IMR-90 (cell line): ENCODE measurements at regions not wholly inside any gene's neighbourhood (a gene's known extent, or its start where the extent isn't known, plus 50 kb on each side); places are given as distances from the start of the nearest gene placed in this dataset.

Experiments used
- ATAC-seq: fragments of 200-7000 bp; cut with Tn5 transposase; 2 replicates; pipeline ENCODE4 v1.9.1; 2020; ENCODE audit warnings: low read depth, mild to moderate bottlenecking, moderate library complexity
- BruUV-seq: library from RNA; stranded (reverse); fragments of 400-500 nt; replicated peaks from 2 replicates; lab custom pipeline; 2021; lab: Mats Ljungman, UMichigan
- CTCF ChIA-PET: fragments of 300-600 bp; formaldehyde crosslinking; extraction: SDS; loops from one replicate; lab custom pipeline; 2021; ENCODE audit warnings: antibody characterized with exemption; lab: Yijun Ruan, JAX
- POLR2A ChIA-PET: fragments of 300-600 bp; sonication (Branson Sonifier 250); formaldehyde crosslinking; loops from one replicate; lab custom pipeline; 2022; ENCODE audit warnings: antibody characterized with exemption; ENCODE audit not compliant: unreplicated experiment; lab: Charles Lee
- DNase-seq: peaks from one replicate; pipeline ENCODE4 v3.0.0; 2013
- H2AFZ ChIP-seq: replicated peaks from 2 replicates; pipeline ENCODE3; 2013; ENCODE audit warnings: low read length, mild to moderate bottlenecking; ENCODE audit not compliant: poor library complexity
- H2AK5ac ChIP-seq: 2 replicates; pipeline ENCODE4 v1.6.1; 2013; ENCODE audit warnings: low read depth, low read length, inconsistent platforms
- H2AK9ac ChIP-seq: replicated peaks from 2 replicates; pipeline ENCODE3; 2013; ENCODE audit warnings: mild to moderate bottlenecking, low read depth, low read length, moderate library complexity; ENCODE audit not compliant: poor library complexity
- H2BK120ac ChIP-seq: 2 replicates; pipeline ENCODE4 v1.6.1; 2013; ENCODE audit warnings: low read depth, low read length, inconsistent platforms
- H2BK15ac ChIP-seq: 3 replicates; pipeline ENCODE4 v1.6.1; 2013; ENCODE audit warnings: low read depth, low read length, inconsistent platforms
- H2BK20ac ChIP-seq: 2 replicates; pipeline ENCODE4 v1.6.1; 2013; ENCODE audit warnings: low read depth, mild to moderate bottlenecking, inconsistent platforms, low read length, moderate library complexity
- H2BK5ac ChIP-seq: 2 replicates; pipeline ENCODE4 v1.6.1; 2013; ENCODE audit warnings: mild to moderate bottlenecking, low read depth, low read length, inconsistent platforms; ENCODE audit not compliant: poor library complexity, severe bottlenecking
- H3K14ac ChIP-seq: replicated peaks from 2 replicates; pipeline ENCODE4 v1.6.1; 2013; ENCODE audit warnings: low read depth, low read length, inconsistent platforms
- H3K18ac ChIP-seq: 2 replicates; pipeline ENCODE4 v1.6.1; 2013; ENCODE audit warnings: low read depth, low read length, control low read depth
- H3K23ac ChIP-seq: 2 replicates; pipeline ENCODE4 v1.6.1; 2013; ENCODE audit warnings: low read depth, low read length, inconsistent platforms
- H3K27ac ChIP-seq: 2 replicates; pipeline ENCODE4 v1.5.1; 2013; ENCODE audit warnings: mild to moderate bottlenecking, control low read depth, low read length; ENCODE audit not compliant: insufficient read depth
- H3K27me3 ChIP-seq: 2 replicates; pipeline ENCODE4 v1.6.1; 2013; ENCODE audit warnings: low read length; ENCODE audit not compliant: control insufficient read depth, insufficient read depth
- H3K36me3 ChIP-seq: 2 replicates; pipeline ENCODE4 v1.6.1; 2013; ENCODE audit warnings: low read length, mixed read lengths; ENCODE audit not compliant: control insufficient read depth, insufficient read depth
- H3K4ac ChIP-seq: 2 replicates; pipeline ENCODE4 v1.6.1; 2013; ENCODE audit warnings: low read depth, low read length, inconsistent platforms
- H3K4me1 ChIP-seq: 2 replicates; pipeline ENCODE4 v1.6.1; 2013; ENCODE audit warnings: low read length, mixed read lengths; ENCODE audit not compliant: control insufficient read depth, insufficient read depth
- H3K4me2 ChIP-seq: 2 replicates; pipeline ENCODE4 v1.6.1; 2013; ENCODE audit warnings: low read depth, mild to moderate bottlenecking, control low read depth, low read length, moderate library complexity
- H3K4me3 ChIP-seq: 2 replicates; pipeline ENCODE4 v1.5.1; 2013; ENCODE audit warnings: low read depth, mild to moderate bottlenecking, control low read depth, low read length, moderate library complexity; ENCODE audit not compliant: insufficient read depth
- H3K56ac ChIP-seq: 2 replicates; pipeline ENCODE4 v1.6.1; 2013; ENCODE audit warnings: low read length, inconsistent platforms; ENCODE audit not compliant: insufficient read depth; ENCODE audit errors: extremely low read depth
- H3K79me1 ChIP-seq, 2 experiments: 2 replicates each; pipeline ENCODE4 v1.6.1; 2013; ENCODE audit warnings: low read length in 2 of 2, inconsistent platforms in 1 of 2, low read depth in 1 of 2
- H3K9ac ChIP-seq: 2 replicates; pipeline ENCODE4 v1.6.1; 2013; ENCODE audit warnings: low read depth, low read length, control low read depth
- H3K9me1 ChIP-seq: 2 replicates; pipeline ENCODE4 v1.6.1; 2013; ENCODE audit warnings: low read length, inconsistent platforms; ENCODE audit not compliant: insufficient read depth
- H3K9me3 ChIP-seq: 2 replicates; pipeline ENCODE4 v1.6.1; 2013; ENCODE audit warnings: low read length; ENCODE audit not compliant: control insufficient read depth, insufficient read depth
- H4K20me1 ChIP-seq: 2 replicates; pipeline ENCODE4 v1.6.1; 2013; ENCODE audit warnings: low read length, inconsistent platforms; ENCODE audit not compliant: insufficient read depth
- H4K5ac ChIP-seq: 2 replicates; pipeline ENCODE4 v1.6.1; 2013; ENCODE audit warnings: mild to moderate bottlenecking, low read depth, low read length, control low read depth
- H4K8ac ChIP-seq, 2 experiments: 2 replicates each; pipeline ENCODE4 v1.6.1; 2013; ENCODE audit warnings: low read depth in 2 of 2, low read length in 2 of 2, control low read depth in 1 of 2, inconsistent platforms in 1 of 2
- H4K91ac ChIP-seq: 2 replicates; pipeline ENCODE4 v1.6.1; 2013; ENCODE audit warnings: low read depth, low read length, inconsistent platforms; ENCODE audit not compliant: insufficient read depth
- BHLHE40 ChIP-seq: fragments of 150-350 bp; IDR thresholded peaks from 2 replicates; pipeline ENCODE4 v1.6.1; 2016; ENCODE audit warnings: mild to moderate bottlenecking, low read depth, low read length
- CEBPB ChIP-seq: IDR thresholded peaks from 2 replicates; pipeline ENCODE4 v1.6.1; 2012; ENCODE audit warnings: low read depth, low read length, improper control_type of control experiment
- CHD1 ChIP-seq: IDR thresholded peaks from 2 replicates; pipeline ENCODE4 v1.6.1; 2012; ENCODE audit warnings: low read depth, low read length, improper control_type of control experiment
- CTCF ChIP-seq: conservative IDR thresholded peaks from 2 replicates; pipeline ENCODE4 v1.5.1; 2012; ENCODE audit warnings: mild to moderate bottlenecking, low read depth, low read length, improper control_type of control experiment
- ELK1 ChIP-seq: fragments of 150-350 bp; IDR thresholded peaks from 2 replicates; pipeline ENCODE4 v1.6.1; 2016; ENCODE audit warnings: low read depth, mild to moderate bottlenecking, low read length, moderate library complexity, borderline replicate concordance
- FOS ChIP-seq: fragments of 150-350 bp; IDR thresholded peaks from 2 replicates; pipeline ENCODE4 v1.6.1; 2016; ENCODE audit warnings: low read depth, low read length
- MAFK ChIP-seq: IDR thresholded peaks from 2 replicates; pipeline ENCODE4 v1.6.1; 2012; ENCODE audit warnings: low read depth, low read length, improper control_type of control experiment
- MAZ ChIP-seq: IDR thresholded peaks from 2 replicates; pipeline ENCODE4 v1.6.1; 2012; ENCODE audit warnings: low read depth, mild to moderate bottlenecking, low read length, improper control_type of control experiment, moderate library complexity, borderline replicate concordance
- MXI1 ChIP-seq: IDR thresholded peaks from 2 replicates; pipeline ENCODE4 v1.6.1; 2012; ENCODE audit warnings: low read depth, mild to moderate bottlenecking, low read length, moderate library complexity, borderline replicate concordance
- NFE2L2 ChIP-seq: fragments of 150-350 bp; IDR thresholded peaks from 2 replicates; pipeline ENCODE4 v1.6.1; 2016; ENCODE audit warnings: low read depth, mild to moderate bottlenecking, low read length
- POLR2A ChIP-seq: IDR thresholded peaks from 2 replicates; pipeline ENCODE4 v1.6.1; 2012; ENCODE audit warnings: mild to moderate bottlenecking, low read depth, low read length
- RAD21 ChIP-seq: IDR thresholded peaks from 2 replicates; pipeline ENCODE4 v1.6.1; 2012; ENCODE audit warnings: low read length, improper control_type of control experiment
- RCOR1 ChIP-seq: IDR thresholded peaks from 2 replicates; pipeline ENCODE4 v1.6.1; 2012; ENCODE audit warnings: mild to moderate bottlenecking, low read length, improper control_type of control experiment; ENCODE audit not compliant: insufficient replicate concordance
- RFX5 ChIP-seq: IDR thresholded peaks from 2 replicates; pipeline ENCODE4 v1.8.0; 2012; ENCODE audit warnings: low read depth, mild to moderate bottlenecking, low read length, moderate library complexity
- SMC3 ChIP-seq: fragments of 150-350 bp; IDR thresholded peaks from 2 replicates; pipeline ENCODE4 v1.6.1; 2016; ENCODE audit warnings: low read depth, mild to moderate bottlenecking, antibody characterized with exemption, low read length, moderate library complexity
- USF2 ChIP-seq: fragments of 150-350 bp; IDR thresholded peaks from 2 replicates; pipeline ENCODE4 v1.6.1; 2017; ENCODE audit warnings: mild to moderate bottlenecking, antibody characterized with exemption, low read length, low read depth
- WGBS, 2 experiments: methylation state at CpG; one replicate each; pipeline versions ENCODE4 v1.1.5 to v1.1.7; 2013; ENCODE audit warnings: missing lambda C conversion rate in 2 of 2; ENCODE audit not compliant: insufficient read length in 1 of 2; ENCODE audit errors: extremely low coverage in 2 of 2; 5-methylcytosine and 5-hydroxymethylcytosine counted together
- dilution Hi-C: fragments of 300-500 bp; cut with HindIII; formaldehyde crosslinking; loops from one replicate; pipeline ENCODE4 v1.14.3; 2018; ENCODE audit warnings: low sequenced_read_pairs; ENCODE audit not compliant: unreplicated experiment
- in situ Hi-C: fragments of 300-500 bp; cut with MboI; formaldehyde crosslinking; loops from 3 replicates; pipeline ENCODE4 v1.14.3; 2019; ENCODE audit warnings: low sequenced_read_pairs, inconsistent platforms, mixed read lengths
- intact Hi-C: fragments of 100-400 bp; cut with micrococcal nuclease; formaldehyde crosslinking; loops from 2 replicates; pipeline ENCODE4 v1.10.0; 2022

GRCh38 chr7:25985196-25985595 is 166.8 kb upstream of the NFE2L3 start:
- H2AK5ac ChIP-seq, result no peak overlapping the region
- intact Hi-C loops (no loop called here), in situ Hi-C loops (no loop called here), dilution Hi-C loops (no loop called here)
- H3K23ac ChIP-seq, result no peak overlapping the region
- H2AK9ac ChIP-seq, result no peak overlapping the region
- no peak for ATAC-seq
- no peak overlapping the region for H3K4me2 ChIP-seq
- no peak overlapping the region for H3K9ac ChIP-seq
- no peaks in the 10 kb centered on the region for H3K4me1 ChIP-seq
- H3K14ac ChIP-seq, result no peak overlapping the region
- H4K20me1 ChIP-seq, result no peaks in the 10 kb centered on the region
- no peak for DNase-seq
- no peak overlapping the region for H2BK5ac ChIP-seq
- H4K91ac ChIP-seq, result no peak overlapping the region
- no peaks in the 10 kb centered on the region for H3K36me3 ChIP-seq
- no peaks in the 10 kb centered on the region for H3K79me1 ChIP-seq
- H3K4me3 ChIP-seq, result no peak overlapping the region
- H4K5ac ChIP-seq, result no peak overlapping the region
- no peak overlapping the region for H2BK15ac ChIP-seq
- ChIA-PET POLR2A (no interaction called here), CTCF (no interaction called here)
- no peak overlapping the region for H4K8ac ChIP-seq
- no peak for TF ChIP-seq CHD1
- TF ChIP-seq MAZ, result no peak
- no peak for TF ChIP-seq MXI1
- no peak for TF ChIP-seq MAFK
- TF ChIP-seq RCOR1, result no peak
- TF ChIP-seq USF2, result no peak
- TF ChIP-seq RAD21, result no peak
- TF ChIP-seq NFE2L2, result no peak
- no peak for TF ChIP-seq SMC3
- TF ChIP-seq RFX5, result no peak
- TF ChIP-seq CEBPB, result no peak
- no peak for TF ChIP-seq ELK1
- TF ChIP-seq POLR2A, result no peak
- TF ChIP-seq BHLHE40, result no peak
- TF ChIP-seq CTCF, result no peak
- TF ChIP-seq FOS, result no peak
- no peak overlapping the region for H3K18ac ChIP-seq
- H3K27me3 ChIP-seq, result no peaks in the 10 kb centered on the region
- no peaks in the 10 kb centered on the region for H3K9me3 ChIP-seq
- H3K9me1 ChIP-seq, result no peaks in the 10 kb centered on the region
- H2BK20ac ChIP-seq, result no peak overlapping the region
- H2AFZ ChIP-seq, result no peak overlapping the region
- H3K27ac ChIP-seq, result no peak overlapping the region
- BruUV-seq, result no TSS peak
- H3K56ac ChIP-seq, result no peak overlapping the region
- no peak overlapping the region for H2BK120ac ChIP-seq
- no peak overlapping the region for H3K4ac ChIP-seq
- 31% methylated on average over 4 of the region's 4 CpGs; no CpG with 5 or more reads in 1 of the 2 experiments for WGBS, 2 experiments
